ENCODE measurements at regions not wholly inside any gene's neighbourhood (a gene's known extent, or its start where the extent isn't known, plus 50 kb on each side); places are given as distances from the start of the nearest gene placed in this dataset.

GRCh38 chr3:22979581-22979980 lies 223.5 kb upstream of the UBE2E2 start:
- H3K27me3 ChIP-seq (replicated peaks in 1 of 4; ENCODE audit: control insufficient read depth in 3 of 4, extremely low read depth in 1 of 4, insufficient read depth in 3 of 4, low read length in 3 of 4) = no peaks in the 10 kb centered on the region
- POLR2A ChIA-PET (ENCODE audit: partially characterized antibody) = no interaction called here
- CTCF ChIA-PET (ENCODE audit: partially characterized antibody) = interaction anchor here (1.2 to 2.7 kb wide), 2 partner anchors 8 to 19 kb away, joined by 3 to 9 read pairs; no protein-coding TSS in a partner anchor
- no peaks in the 10 kb centered on the region for H3K36me3 ChIP-seq (ENCODE audit: control insufficient read depth in 2 of 4, insufficient read depth in 4 of 4, low read length in 3 of 4)
- no peak overlapping the region for H4K8ac ChIP-seq (ENCODE audit: extremely low read depth, insufficient read depth, low read length)
- no peak overlapping the region for H4K91ac ChIP-seq (replicated peaks; ENCODE audit: insufficient read length, low read length)
- H3K23me2 ChIP-seq (ENCODE audit: low read depth, low read length) = no peaks in the 10 kb centered on the region
- no peak overlapping the region for H2BK120ac ChIP-seq (replicated peaks; ENCODE audit: low read depth, low read length)
- H3K79me1 ChIP-seq (ENCODE audit: low read depth, low read length) = no peaks in the 10 kb centered on the region
- no peak overlapping the region for H2AK5ac ChIP-seq (ENCODE audit: low read depth, low read length)
- no peak overlapping the region for H3K4ac ChIP-seq (replicated peaks; ENCODE audit: insufficient read length, low read depth, low read length)
- H4K20me1 ChIP-seq (replicated peaks in 1 of 2; ENCODE audit: control insufficient read depth in 1 of 2, insufficient read depth in 2 of 2, low read length in 2 of 2) = no peaks in the 10 kb centered on the region
- H4K5ac ChIP-seq (ENCODE audit: insufficient read length, low read depth, low read length) = no peak overlapping the region
- no peak overlapping the region for H3K9ac ChIP-seq (replicated peaks in 1 of 4; ENCODE audit: extremely low read depth in 1 of 4, low read depth in 3 of 4, low read length in 3 of 4)
- H2BK15ac ChIP-seq (ENCODE audit: low read length) = no peak overlapping the region
- FAIRE-seq = no peak
- H3K56ac ChIP-seq (replicated peaks; ENCODE audit: insufficient read length, low read depth, low read length) = no peak overlapping the region
- no peak overlapping the region for H3K23ac ChIP-seq (ENCODE audit: insufficient read length)
- no peaks in the 10 kb centered on the region for H3K79me2 ChIP-seq (ENCODE audit: control insufficient read depth in 1 of 2, insufficient read depth in 2 of 2, low read length in 2 of 2)
- H2BK20ac ChIP-seq (ENCODE audit: low read length) = no peak overlapping the region
- no peak overlapping the region for H2BK5ac ChIP-seq (ENCODE audit: low read depth, low read length)
- H3K14ac ChIP-seq (ENCODE audit: insufficient read length) = no peak overlapping the region
- H2AFZ ChIP-seq (ENCODE audit: low read length) = no peak overlapping the region
- no peak overlapping the region for H3K4me2 ChIP-seq (ENCODE audit: insufficient read depth in 1 of 2, low read depth in 2 of 2, low read length in 2 of 2)
- H3K18ac ChIP-seq (ENCODE audit: extremely low read depth, low read length) = no peak overlapping the region
- no peak overlapping the region for H2BK12ac ChIP-seq (ENCODE audit: low read depth, low read length)
- no peak overlapping the region for H3K27ac ChIP-seq (ENCODE audit: low read depth, low read length)
- 91% methylated on average over 4 of the region's 4 CpGs; no CpG with 5 or more reads in 1 of the 2 experiments for WGBS, 2 experiments (ENCODE audit: extremely low coverage in 1 of 2, insufficient coverage in 1 of 2, insufficient read length in 1 of 2, insufficient replicate concordance in 2 of 2, low coverage in 1 of 2, low lambda C conversion rate in 2 of 2, missing lambda C conversion rate in 1 of 2)
- no peaks in the 10 kb centered on the region; a peak in 1 of 7 replicates for H3K4me1 ChIP-seq (replicated peaks in 1 of 4; ENCODE audit: control insufficient read depth in 3 of 4, insufficient read depth in 4 of 4, low read length in 3 of 4)
- H3K9me3 ChIP-seq (ENCODE audit: insufficient read depth in 2 of 2, low read depth in 1 of 2, low read length in 1 of 2) = no peaks in the 10 kb centered on the region
- DNase-seq (ENCODE audit: low read depth in 1 of 2, low spot score in 2 of 2) = no peak
- no peak overlapping the region for H3K4me3 ChIP-seq (ENCODE audit: extremely low read depth in 1 of 4, insufficient read depth in 2 of 4, low read depth in 3 of 4, low read length in 4 of 4)
- TF ChIP-seq SP4 (IDR thresholded peaks at IDR 0.05; ENCODE audit: low read length) = no peak
- no peak for TF ChIP-seq CTBP2 (IDR thresholded peaks at IDR 0.05; ENCODE audit: borderline replicate concordance, insufficient read depth, insufficient read length, low read length)
- no peak for TF ChIP-seq USF2 (IDR thresholded peaks at IDR 0.05; ENCODE audit: low read length)
- TF ChIP-seq RFX5 (IDR thresholded peaks at IDR 0.05; ENCODE audit: borderline replicate concordance, low read depth, low read length) = no peak
- TF ChIP-seq SP1 (IDR thresholded peaks at IDR 0.05; ENCODE audit: low read depth, low read length) = no peak
- no peak for TF ChIP-seq CEBPB (IDR thresholded peaks at IDR 0.05; ENCODE audit: low read depth, low read length)
- no peak for TF ChIP-seq TAF7 (optimal IDR thresholded peaks at IDR 0.05; ENCODE audit: borderline replicate concordance, low read depth, low read length)
- no peak for TF ChIP-seq NANOG (IDR thresholded peaks at IDR 0.05; ENCODE audit: insufficient read depth, low read depth, low read length, poor library complexity, severe bottlenecking)
- TF ChIP-seq POLR2A (IDR thresholded peaks at IDR 0.05; ENCODE audit: control extremely low read depth in 1 of 2, low read depth in 2 of 2, low read length in 2 of 2) = no peak
- no peak for TF ChIP-seq CBX5 (IDR thresholded peaks at IDR 0.05; ENCODE audit: low read depth, low read length)
- no peak for TF ChIP-seq YY1 (IDR thresholded peaks at IDR 0.05; ENCODE audit: low read depth, low read length)
- TF ChIP-seq EGR1 (IDR thresholded peaks at IDR 0.05; ENCODE audit: borderline replicate concordance, low read depth, low read length) = no peak
- no peak for TF ChIP-seq BRCA1 (IDR thresholded peaks at IDR 0.05; ENCODE audit: low read depth, low read length)
- no peak for TF ChIP-seq ATF3 (IDR thresholded peaks at IDR 0.05; ENCODE audit: insufficient read depth, low read depth, low read length)

Data from H1 (cell line).